ENCODE measurements at regions not wholly inside any gene's neighbourhood (a gene's known extent, or its start where the extent isn't known, plus 50 kb on each side); places are given as distances from the start of the nearest gene placed in this dataset.
"Not testable (repeated sequence)": the region's sequence is repeated elsewhere in the genome, so short reads cannot be mapped to it uniquely, and the experiment has no call there.

DNA sequence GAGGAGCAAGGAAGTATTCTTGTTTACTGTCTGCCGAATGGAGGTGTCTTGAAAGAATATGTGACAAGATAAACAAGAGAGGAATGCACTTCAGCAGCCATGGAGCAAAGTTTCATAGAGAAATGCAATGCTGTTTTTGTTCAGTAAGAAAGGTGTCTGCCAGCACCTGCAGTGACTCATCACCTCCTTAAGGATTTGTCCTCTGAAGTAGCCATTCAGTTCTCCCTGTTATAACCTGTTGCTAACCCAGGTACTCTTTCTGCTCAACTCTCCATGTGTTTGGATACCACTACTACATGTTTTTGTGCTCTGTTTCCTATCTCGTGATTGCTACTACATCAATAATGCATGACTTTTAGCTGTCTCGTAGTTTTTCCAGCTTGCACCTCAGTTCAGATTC, 328.9 kb downstream of the CHL1 start:
- no peak for DNase-seq

DNA sequence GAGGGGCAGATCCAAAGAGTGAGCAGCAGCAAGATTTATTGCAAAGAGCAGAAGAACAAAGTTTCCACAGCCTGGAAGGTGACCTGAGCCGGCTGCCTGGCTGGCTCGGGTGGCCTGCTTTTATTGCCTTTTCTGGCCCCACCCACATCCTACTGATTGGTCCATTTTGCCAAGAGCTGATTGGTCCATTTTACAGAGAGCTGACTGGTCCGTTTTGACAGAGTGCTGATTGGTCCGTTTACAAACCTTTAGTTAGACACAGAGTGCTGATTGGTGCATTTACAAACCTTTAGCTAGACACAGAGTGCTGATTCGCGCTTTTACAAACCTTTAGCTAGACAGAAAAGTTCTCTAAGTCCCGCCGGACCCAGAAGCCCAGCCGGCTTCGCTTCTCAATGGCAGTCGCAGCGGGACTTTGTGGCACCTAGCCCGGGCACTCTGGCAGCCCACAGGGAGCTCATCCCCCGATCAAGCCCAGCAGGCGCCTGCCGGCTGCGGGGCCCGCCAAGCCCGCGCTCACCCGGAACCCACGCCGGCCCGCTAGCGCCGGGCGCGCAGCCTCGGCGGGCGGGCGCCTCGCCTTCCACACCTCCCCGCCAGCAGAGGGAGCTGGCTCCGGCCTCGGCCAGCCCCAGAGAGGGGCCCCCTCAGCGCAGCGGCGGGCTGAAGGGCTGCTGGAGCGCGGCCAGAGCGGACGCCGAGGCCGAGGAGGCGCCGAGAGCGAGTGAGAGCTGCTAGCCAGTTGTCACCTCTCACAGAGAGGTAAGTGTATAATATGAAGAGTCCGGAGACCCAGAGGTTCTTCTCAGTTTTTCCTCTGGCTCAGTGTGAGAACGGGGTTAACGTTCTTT, 339.2 kb downstream of the CHL1 start:
- DNase-seq = peak; percentile 21

DNA sequence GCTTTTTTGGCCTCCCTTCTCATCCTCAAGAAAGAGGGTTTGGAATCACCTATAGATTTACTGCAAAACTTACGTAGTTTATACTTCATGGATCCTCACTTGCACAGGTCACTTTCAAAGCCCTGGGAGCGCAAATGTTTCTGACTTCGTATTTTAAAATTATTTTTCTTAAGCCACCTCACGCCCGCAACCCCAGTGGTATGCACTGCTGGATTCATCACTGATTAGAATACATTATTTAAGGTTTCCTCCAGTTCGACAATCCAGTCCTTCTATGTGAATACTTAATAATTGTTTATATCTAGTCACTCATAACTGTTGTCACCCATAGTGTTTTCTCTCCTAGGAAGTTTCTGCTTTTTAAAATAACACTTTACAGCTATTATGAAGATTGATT, 339.9 kb downstream of the CHL1 start:
- DNase-seq = no peak

DNA sequence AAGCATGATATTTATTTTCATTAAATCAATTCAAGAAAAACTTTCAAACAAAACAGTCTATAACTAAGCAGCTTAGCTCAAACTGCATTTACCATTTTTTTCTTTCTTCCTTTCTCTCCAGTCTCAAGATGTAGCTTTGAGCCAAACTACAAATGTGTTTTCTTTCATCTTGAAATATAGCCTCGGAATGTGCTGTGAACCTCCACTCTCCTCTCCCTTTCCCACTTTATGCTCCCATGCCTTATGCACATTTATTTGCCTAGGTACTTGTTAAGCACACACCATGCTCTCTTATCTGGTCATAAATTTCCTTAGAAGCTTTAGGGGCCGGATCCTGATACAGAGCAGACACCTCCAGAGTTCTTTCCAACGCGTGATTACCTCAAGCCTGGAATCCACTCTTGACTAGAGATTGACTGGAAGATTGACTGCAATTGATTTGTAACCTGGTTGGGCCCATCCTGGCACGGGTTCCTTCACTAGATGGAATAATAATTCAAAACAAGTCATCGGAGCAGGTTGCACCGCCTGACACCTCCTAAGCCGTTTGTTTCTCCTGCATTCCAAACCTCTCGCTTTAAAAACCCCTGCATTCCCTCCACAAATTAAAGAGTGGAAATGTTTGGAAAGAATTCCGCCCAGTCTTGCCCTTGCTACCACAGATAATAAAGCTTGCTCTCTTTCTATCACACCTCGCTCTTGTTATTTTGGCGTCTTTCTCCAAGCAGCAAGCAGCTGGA, 344.7 kb downstream of the CHL1 start:
- DNase-seq = no peak

DNA sequence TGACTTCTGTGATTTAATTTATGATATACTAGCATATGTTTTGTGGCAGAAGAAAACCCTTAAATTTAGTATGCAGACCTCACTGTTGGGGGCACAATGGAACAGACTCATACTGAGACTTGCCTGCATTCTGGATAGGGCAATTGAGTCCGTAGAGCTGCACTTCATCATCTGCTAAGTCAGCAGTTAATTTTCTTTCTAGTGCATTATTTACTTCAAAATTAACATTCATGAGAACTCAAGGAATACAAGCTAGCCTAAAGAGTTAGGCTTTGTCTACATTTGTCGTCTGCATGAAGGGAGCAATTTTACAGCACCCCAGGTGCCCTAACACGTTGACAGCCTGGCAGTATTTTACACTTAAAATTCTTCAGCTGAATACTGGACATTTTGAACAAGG, 345.5 kb downstream of the CHL1 start:
- DNase-seq = no peak

DNA sequence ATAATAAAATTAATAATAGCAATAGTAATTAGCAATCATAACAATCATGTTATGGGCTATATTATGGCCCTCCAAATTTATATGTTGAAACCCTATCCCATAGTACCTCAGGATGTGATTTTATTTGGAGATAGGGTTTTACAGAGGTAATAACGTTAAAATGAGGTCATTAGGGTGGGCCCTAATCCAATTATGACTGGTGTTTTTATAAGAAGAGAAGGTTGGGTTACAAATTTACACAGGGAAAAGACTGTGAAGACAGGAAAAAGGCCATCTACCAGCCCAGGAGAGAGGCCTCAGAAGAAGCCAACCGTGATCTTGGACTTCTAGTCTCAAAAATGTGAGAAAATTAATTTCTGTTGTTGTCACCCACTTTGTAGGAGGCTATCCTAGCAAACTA, 353.1 kb downstream of the CHL1 start:
- DNase-seq = no peak

DNA sequence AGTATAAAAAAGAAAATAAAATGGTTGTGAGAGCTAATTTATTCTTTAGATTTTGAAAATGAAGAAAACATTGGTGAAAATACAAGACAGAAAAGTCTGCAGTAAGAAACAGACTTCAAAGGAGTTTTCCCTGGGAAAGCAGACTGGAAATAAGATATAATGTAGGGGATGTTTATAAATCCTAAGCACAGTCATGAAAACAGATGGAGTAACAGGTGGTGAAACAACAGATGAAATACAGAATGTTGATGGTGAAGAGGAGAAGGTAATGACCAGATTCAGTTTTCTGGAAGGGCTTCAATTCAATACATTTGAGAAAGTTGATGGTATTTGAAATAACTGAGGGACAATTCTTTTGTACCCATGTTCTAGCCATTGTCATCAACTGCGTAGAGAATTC, 353.9 kb downstream of the CHL1 start:
- no peak for DNase-seq

DNA sequence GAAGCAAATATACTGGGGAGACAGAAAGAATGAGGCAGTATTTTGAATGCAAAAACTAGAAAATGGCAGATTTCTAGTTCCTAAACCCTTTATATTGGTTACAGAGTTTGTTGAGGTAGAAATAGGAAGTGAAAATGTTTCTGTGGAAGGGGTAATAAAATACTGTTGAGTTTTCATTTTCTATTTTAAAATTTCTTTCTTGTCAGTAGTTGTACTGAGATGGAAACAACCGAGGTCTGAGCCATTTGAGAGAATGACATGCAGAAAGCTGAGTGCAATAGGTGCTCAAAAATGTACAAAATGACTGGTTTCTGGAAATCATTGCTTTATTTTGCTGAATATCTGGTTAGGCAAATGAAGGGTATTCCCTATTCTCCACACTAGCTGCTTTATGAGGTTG, 361.4 kb downstream of the CHL1 start:
- DNase-seq = no peak

DNA sequence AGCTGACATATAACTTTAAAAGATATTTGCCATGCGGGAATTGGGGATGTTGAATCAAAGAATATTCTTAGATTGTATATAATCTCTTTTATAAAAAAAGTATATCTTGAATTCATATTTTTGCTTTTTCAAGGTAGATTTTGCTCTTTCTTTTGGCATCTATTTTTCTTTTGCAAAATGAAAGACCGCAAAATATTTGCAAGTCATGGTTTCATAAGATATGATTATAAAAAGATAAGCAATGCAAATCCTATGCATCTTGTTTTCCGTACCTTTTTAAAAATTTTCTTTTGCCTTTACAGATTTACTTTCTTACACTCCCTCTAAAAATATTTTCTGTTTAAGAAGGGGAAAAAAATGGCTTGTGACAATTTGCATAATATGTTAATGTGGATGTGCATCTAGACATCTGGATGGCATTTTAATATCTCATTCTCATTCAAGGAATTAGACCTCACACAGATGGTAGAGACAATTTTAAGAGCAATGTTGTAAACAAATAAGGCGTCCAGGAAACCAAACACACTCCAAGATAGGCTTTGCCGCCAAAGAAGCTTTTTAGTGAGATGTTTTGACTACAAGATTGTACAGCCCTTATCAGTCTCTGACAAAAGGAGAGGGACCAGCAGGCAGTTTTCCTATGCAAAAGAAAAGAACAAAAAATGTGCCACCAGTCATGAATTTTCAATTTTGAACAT, 371.1 kb downstream of the CHL1 start:
- DNase-seq = no peak

DNA sequence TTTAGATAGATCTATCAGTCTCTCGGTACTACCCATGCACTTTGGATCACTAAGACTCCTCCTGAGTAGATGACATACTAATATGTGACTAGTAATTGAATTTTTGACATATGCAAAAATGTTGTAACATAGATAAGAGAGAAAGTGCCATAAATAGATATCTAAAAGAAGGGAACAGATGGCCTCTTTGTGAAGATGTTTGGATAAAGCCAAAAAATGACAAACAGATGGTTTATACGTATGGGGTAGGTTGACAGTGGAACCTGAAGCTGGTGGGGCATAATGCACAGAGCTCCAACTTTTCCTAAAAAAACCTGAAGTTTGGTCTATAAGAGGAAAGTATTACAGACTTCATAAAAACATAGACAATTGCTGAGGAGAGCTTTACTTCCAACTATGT, 383.0 kb downstream of the CHL1 start:
- DNase-seq = not testable (repeated sequence)

DNA sequence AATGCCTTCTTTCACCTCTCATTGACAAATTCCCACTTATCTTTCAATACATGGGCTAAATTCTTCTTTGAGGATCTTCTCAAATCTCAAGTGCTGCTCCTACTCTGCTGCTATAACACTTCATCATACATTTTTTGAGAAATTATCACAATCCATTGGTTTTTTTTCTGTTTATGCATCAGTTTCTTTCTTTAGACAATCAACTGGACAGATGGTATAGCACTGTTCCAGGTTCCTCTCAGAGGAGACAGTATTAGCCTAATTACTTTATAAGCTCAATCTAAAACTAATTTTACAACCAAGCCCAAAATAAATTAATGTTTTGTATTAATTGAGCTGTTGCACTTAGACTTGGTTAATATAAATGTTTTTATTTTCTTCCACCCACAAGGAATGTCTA, 392.5 kb downstream of the CHL1 start:
- DNase-seq = not testable (repeated sequence)

DNA sequence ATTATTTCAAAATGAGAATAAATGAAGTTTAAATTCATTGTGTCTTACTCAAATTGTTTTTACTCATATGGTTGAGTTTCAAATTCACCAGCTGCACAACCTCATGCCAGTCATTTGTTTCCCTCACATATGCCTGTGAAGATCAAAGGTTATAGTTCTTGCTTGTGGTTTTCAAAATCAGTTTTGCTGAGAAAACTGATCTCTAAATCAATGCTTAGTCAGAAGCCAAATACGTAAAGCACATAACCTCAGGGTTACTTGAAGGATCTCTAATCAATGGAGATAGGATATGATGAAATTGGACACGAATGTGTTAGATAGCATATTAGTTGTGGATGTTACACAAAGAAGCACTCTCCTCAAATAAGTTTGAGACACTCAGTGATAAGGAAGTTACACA, 400.7 kb downstream of the CHL1 start:
- DNase-seq = not testable (repeated sequence)

DNA sequence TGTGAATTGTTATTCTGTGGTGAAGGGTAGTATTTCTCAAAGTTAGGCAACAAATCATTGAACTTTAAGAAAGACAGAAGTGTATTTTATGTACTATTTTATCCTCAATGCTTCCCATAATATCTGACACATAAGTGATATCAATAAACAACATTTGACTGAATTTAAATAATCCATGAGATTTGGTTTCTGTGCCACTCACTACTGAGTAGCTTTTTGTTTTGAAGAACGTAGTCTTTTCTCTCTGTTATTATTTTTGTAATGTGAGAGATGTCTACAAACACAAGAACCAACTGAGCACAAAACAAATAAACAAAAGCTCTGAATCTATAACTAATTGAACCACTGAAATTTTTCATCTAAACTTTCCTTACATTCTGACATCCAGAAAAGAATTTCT, 401.2 kb downstream of the CHL1 start:
- DNase-seq = not testable (repeated sequence)

DNA sequence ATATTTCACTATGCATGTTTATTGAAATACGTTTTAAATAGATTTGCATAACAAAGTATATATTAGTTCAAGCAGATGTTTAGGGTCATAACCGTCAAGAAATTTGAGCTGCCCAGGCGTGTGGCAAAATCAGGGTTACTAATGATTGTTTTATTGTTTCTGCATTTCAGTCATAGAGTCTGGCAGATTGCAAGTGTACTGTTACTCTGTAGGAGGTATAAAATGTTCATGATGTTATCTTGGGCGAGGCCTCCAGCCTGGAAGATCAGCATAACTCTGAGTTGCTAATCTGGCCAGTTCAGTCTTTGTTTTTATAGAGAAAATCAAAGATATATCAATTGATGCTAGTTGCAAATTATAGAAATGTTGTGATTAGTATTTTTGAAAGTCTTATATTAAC, 410.9 kb downstream of the CHL1 start:
- not testable (repeated sequence) for DNase-seq

DNA sequence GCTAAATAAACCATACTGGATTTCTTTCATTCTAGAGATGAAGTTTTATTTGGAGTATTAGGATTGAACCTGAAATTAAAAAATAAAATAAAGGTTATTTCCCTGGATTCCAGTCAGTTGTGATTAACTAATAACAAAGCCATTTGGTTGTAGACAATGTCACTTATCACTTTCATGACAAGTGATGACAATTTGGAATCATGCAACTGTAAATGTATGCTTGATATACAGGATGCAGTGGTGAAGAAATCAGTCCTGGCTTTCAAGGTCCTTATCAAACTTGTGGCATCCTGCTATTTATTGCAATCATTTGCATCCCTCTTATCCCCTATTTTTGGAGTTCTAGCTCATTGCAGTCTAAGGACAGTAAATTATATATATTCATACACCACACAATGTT, 425.2 kb downstream of the CHL1 start:
- no peak for DNase-seq

DNA sequence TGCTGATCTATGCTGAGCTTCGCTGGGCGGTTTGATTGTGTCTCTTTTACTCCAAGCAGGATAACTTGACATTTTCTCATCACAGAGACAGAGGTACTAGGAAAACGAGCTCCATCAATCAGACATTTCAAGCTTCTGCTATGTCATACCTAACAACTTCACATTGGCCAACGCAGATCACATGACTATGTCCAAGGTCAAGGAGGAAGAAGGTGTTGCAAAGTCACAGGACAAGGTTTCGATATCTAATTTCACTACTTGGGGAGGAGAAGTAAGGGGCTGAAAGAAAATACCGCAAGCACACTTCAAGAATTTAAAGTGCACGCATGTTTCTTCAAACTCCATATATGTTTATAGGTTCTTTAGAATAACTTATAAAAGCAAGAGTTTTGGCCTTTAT, 425.8 kb downstream of the CHL1 start:
- no peak for DNase-seq

DNA sequence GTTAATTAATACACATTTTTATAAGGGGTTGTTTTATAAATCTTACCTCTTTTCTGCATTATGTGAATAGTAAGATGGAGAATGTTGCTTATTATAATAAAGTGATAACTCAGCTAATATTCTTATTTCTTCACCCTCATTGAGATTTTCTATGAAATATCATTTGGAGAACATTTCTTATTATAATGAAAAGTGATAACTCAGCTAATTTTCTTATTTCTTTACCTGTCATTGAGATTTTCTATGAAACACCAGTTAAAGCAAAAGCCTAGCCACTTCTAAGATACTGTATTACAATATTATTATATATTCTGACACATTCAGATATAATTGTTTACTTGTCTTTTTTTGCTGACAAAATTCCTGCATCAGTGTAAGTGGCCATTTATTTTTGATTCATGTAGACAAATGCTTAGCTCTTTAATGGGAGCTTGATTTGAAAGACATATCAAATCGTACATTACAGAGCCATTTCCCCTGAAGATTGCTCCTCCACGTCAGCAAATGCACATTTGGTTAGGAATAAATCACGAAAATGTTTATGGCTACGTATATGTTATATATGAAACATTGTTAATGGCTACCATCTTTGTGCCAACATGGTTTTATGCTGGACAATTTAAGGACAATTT, 427.5 kb downstream of the CHL1 start:
- no peak for DNase-seq

DNA sequence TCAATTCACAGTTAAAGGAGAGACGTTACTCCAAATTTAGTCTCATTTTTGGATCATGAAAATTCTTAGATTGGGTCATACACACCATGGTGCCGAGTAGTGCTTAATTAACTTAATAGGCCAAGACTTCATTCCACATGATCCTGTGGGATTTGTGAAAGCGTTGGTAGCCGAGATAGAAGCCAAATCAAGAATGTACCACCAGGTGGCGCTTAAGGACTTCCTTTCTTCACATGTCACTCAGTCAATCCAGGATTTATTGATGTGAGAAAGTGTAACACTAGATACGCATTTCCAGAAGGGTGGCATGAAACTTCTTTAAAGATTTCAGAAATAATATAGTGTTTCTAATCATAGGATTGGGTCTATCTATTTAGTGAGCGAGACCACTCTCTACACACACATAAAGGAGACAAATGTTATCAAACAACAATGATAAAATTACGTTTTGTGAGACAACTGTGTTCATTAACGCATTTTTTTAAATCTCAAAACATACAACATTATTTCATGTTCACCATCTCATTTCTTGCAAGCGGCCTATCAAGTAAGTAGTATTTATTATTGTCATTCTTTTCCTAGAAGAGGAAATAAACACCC, 436.1 kb downstream of the CHL1 start:
- DNase-seq = no peak

DNA sequence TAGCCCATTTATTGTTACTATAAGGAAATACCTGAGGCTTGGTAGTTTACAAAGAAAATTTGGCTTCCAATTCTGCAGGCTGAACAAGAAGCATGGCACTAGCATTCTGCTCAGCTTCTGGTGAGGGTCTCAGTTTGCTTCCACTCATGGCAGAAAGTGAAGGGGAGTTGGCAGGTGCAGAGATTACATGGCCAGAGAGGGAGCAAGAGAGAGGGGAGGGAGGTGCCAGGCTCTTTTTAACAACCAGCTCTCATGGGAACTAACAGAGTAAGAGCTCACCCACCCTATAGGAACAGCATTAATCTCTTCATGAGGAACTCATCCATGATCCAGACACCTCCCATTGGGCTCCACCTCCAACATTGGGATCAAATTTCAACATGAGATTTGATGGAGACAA, 437.9 kb downstream of the CHL1 start:
- no peak for DNase-seq

DNA sequence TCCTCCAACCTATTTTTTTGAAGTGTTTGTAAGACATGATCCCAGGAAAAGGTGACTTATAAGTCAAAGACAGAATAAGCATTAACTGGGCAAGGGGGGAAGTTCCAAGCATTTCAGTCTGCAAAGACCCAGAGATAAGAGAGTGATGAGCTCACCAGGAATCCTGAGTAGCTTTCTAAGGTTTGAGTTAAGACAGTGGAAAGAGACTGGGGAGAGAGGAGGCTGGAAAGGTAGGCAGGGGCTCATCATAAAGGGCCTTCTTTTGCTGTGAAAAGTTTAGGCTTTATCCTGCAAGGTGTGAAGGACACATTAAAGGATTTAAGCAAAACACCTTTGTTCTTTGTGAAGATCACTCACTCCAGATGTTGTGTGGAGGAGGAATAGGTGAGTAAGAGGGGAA, 438.8 kb downstream of the CHL1 start:
- no peak for DNase-seq

DNA sequence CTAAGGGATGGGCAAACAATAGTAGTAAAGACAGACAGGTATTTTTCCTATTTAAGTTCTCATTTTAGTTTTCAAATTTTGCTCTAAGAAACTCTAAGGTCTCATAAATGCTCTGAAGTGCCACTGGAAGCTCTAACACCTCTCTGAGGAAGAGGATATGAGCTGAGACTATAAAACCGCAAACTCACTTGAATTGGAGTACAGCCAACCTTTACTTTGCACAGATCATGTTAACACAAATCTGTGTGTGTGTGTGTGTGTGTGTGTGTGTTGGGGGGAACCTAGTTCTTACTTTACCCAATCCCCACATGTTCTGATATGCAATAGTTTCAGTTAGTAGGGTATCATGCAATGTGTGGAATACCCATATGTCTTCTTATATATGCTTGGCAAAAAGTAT, 446.8 kb downstream of the CHL1 start:
- DNase-seq = no peak

DNA sequence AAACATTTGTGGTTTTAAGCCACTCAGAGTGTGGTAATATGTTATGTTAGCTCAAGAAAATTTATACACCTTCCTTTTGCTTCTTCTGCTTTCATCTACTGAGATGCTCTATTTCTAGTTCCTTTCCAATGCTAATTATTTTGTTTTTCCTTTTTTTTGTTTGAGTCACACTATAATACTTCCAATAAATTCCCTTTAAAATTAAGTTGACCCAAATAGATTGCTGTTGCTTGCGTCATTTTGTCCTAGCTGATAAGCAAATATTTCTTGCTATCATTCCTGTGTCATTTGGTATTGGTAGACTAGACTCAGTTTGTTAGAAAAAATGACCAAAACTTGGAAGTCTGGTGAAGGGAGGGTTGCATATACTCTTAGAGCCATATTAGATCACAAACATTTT, 437.0 kb upstream of the CNTN6 start:
- DNase-seq = no peak

DNA sequence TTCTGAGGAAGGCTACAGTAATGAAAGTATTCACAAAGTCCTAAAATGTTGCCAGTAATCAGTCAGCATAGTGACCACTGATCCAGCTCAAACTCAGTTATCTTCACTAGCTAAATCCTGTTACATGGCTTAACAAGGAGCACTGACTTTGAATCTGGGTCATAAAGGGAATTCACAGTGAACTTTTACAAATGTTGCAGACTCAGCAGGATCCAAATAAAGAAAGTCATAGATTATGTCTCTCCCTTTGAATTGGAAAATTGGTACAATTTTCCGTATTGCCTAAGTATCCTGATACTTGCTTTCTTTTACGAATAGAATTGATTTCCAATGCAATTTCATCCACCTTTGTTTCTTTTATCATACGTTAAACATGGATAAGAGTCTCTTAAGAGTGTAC, 431.5 kb upstream of the CNTN6 start:
- DNase-seq = no peak

Data from NCI-H1436 treated with DMSO at 0.1 percent for 48 hours (cell line).